ENCODE measurements at regions not wholly inside any gene's neighbourhood (a gene's known extent, or its start where the extent isn't known, plus 50 kb on each side); places are given as distances from the start of the nearest gene placed in this dataset.

- TF ChIP-seq, protein P1, sequence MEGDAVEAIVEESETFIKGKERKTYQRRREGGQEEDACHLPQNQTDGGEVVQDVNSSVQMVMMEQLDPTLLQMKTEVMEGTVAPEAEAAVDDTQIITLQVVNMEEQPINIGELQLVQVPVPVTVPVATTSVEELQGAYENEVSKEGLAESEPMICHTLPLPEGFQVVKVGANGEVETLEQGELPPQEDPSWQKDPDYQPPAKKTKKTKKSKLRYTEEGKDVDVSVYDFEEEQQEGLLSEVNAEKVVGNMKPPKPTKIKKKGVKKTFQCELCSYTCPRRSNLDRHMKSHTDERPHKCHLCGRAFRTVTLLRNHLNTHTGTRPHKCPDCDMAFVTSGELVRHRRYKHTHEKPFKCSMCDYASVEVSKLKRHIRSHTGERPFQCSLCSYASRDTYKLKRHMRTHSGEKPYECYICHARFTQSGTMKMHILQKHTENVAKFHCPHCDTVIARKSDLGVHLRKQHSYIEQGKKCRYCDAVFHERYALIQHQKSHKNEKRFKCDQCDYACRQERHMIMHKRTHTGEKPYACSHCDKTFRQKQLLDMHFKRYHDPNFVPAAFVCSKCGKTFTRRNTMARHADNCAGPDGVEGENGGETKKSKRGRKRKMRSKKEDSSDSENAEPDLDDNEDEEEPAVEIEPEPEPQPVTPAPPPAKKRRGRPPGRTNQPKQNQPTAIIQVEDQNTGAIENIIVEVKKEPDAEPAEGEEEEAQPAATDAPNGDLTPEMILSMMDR (conservative IDR thresholded peaks at IDR 0.05 in 1 of 2, IDR thresholded peaks at IDR 0.05 in 1 of 2; ENCODE audit: extremely low read depth in 1 of 2, insufficient read depth in 1 of 2, low read depth in 1 of 2, low read length in 2 of 2), result no peak
- TF ChIP-seq EZH2 (IDR thresholded peaks at IDR 0.05; ENCODE audit: borderline replicate concordance, low read length), result no peak
Measured at GRCh38 chr4:57331959-57332358, 221.8 kb upstream of the IGFBP7 start.
